ENCODE measurements at regions not wholly inside any gene's neighbourhood (a gene's known extent, or its start where the extent isn't known, plus 50 kb on each side); places are given as distances from the start of the nearest gene placed in this dataset.
"Not testable (repeated sequence)": the region's sequence is repeated elsewhere in the genome, so short reads cannot be mapped to it uniquely, and the experiment has no call there.

DNA sequence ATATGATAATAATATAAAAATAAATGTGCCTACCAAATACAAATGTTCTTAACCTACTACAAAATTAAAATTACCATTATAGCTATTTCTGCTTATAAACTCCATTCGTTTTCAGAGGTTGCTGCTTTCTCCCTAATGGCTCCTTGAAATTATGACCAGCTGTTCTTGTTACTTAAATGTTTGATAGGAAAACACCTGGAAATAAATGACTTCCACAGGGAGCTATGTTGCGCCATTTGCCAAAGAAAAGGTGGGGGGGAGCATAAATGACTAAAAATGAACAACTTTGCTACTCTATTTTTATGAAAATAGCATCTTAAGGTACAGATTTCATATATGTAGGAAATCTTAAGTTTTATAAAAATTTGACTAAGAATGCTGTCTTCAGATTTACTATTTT is 157.5 kb upstream of the MON1B start:
- Mint-ChIP-seq H3K4me1 (no peaks in the 10 kb centered on the region), H3K36me3 (no peaks in the 10 kb centered on the region), H3K27me3 (peaks cover 0 to 11% (median 0%) of the 10 kb centered on the region in 3 donors), H3K9me3 (peaks cover 0 to 8% (median 2%) of the 10 kb centered on the region in 7 donors), H3K27ac (no peak overlapping the region), H3K4me3 (no peak overlapping the region)
- ATAC-seq (ENCODE audit: low read depth in 2 of 2): no peak
- no peak for DNase-seq

DNA sequence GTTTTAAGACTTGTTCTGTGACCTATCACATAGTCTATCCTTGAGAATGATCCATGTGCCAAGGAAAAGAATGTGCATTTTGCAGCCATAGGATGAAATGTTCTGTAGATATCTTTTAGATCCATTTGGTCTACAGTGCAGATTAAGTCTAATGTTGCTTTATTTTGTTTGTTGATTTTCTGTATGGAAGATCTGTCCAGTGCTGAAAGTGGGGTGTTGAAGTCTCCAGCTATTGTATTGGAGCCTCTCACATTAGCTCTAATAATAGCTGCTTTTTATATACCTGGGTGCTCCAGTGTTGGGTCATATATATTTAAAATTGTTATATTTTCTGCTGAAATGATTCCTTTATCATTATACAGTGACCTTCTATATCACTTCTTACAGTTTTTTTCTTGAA is 155.6 kb upstream of the MON1B start:
- H3K4me3 Mint-ChIP-seq: no peak overlapping the region
- H3K4me1 Mint-ChIP-seq: no peaks in the 10 kb centered on the region
- H3K27ac Mint-ChIP-seq: no peak overlapping the region
- H3K9me3 Mint-ChIP-seq: peaks cover 0 to 8% (median 2%) of the 10 kb centered on the region in 7 donors
- ATAC-seq (ENCODE audit: low read depth in 2 of 2) (no peak), DNase-seq (no peak)
- no peaks in the 10 kb centered on the region for H3K36me3 Mint-ChIP-seq
- peaks cover 0 to 6% (median 0%) of the 10 kb centered on the region in 3 donors for H3K27me3 Mint-ChIP-seq

DNA sequence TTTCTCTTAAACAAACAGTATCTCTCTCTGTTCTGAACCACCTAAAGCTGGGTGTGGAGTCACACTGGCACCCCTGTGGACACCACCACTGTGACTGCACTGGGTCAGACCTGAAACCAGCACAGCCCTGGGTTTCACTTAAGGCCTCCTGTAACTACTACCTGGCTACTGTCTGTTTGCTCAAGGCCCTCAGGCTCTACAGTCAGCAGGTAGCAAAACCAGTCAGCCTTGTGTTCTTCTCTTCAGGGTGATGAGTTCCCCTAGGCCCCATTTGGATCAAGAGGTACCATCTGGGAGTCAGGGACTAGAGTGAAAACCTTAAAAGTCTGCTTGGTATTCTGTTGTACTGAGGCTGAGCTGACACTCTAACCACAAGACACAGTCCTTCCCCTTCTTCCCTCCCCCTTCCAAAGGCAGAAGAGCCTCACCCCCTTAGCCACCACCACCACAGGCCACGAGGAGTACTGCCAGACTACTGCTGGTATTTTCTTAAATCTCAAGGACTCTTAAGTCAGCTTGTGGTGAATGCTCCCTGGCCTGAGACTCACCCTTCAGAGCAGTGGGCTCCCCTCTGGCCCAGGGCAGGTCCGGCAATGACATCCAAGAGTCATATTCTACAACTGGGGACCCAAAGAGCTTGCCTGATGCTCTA is 153.2 kb upstream of the MON1B start:
- Mint-ChIP-seq H3K27ac (no peak overlapping the region), H3K27me3 (peaks cover 0 to 4% (median 0%) of the 10 kb centered on the region in 3 donors), H3K4me1 (no peaks in the 10 kb centered on the region), H3K9me3 (peaks cover 0 to 8% (median 0%) of the 10 kb centered on the region in 7 donors), H3K36me3 (no peaks in the 10 kb centered on the region), H3K4me3 (no peak overlapping the region)
- no peak for ATAC-seq (ENCODE audit: low read depth in 2 of 2)
- DNase-seq: no peak

DNA sequence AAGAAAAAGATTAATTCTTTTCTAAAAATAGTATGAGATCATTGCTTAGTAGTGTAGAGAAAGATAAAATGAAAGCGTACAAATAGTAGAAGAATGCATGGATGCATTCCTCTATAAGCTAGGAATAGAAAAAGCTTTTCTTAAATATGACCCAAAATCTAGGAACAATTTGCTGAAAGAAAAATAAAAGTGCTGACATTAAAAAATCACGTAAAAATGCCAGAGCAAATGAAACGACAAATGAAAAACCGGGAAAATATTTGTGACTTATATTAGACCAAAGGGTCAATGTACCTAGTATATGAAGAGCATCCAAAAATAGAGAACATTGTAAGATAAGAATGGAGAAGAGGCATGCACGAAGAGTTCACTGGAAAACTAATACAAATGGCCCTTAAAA is 149.5 kb upstream of the MON1B start:
- Mint-ChIP-seq H3K9me3 (peaks cover 0 to 6% (median 0%) of the 10 kb centered on the region in 7 donors), H3K4me3 (no peak overlapping the region), H3K27me3 (peaks cover 0 to 14% (median 10%) of the 10 kb centered on the region in 3 donors), H3K4me1 (no peaks in the 10 kb centered on the region), H3K27ac (no peak overlapping the region), H3K36me3 (no peaks in the 10 kb centered on the region)
- ATAC-seq (ENCODE audit: low read depth in 2 of 2) (no peak), DNase-seq (no peak)

DNA sequence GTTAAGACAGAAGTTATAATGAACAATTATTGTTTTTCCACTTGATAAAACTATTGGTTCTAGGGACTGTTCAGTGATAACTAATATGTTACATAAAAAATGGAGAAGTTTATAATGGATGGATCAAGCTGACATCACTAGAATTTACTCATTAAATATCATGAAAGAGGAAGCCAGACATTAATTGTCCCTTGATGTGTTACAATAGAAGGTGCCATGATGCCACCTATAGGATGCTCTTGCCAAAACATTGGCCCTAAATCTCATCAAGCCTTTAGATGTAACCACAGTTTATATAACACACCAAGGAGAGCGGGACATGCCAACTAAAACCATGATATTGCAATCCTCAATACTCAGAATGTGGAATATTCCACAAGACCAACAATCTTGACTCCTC is 147.9 kb upstream of the MON1B start:
- DNase-seq (no peak), ATAC-seq (ENCODE audit: low read depth in 2 of 2) (no peak)
- Mint-ChIP-seq H3K4me1 (no peaks in the 10 kb centered on the region), H3K27ac (no peak overlapping the region), H3K4me3 (no peak overlapping the region), H3K9me3 (peaks cover 0 to 4% (median 0%) of the 10 kb centered on the region in 7 donors), H3K36me3 (no peaks in the 10 kb centered on the region), H3K27me3 (peaks cover 9 to 14% (median 10%) of the 10 kb centered on the region in 3 donors)

DNA sequence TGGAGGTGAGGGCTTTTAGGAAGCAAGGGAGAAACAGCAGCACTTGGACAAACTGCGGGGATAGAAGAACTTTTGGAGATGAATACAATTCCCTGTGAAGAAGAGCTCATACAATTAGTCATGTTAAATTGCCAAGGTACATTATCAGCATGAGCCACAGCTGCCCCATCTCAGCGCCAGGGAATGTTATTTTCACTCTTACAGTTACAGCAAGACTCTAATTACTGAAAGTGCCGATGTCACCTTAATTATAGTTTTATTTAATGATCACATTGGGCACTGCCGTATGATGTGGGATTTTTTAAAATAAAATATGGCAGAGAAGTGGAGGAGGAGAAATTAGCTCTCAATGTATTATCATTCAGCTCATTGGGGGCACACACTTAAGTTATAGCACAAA is 144.8 kb upstream of the MON1B start:
- Mint-ChIP-seq H3K9me3 (peaks cover 0 to 4% (median 0%) of the 10 kb centered on the region in 7 donors), H3K27ac (peak overlapping the region in 1 of 6 donors; percentile 7), H3K4me1 (no peaks in the 10 kb centered on the region), H3K4me3 (no peak overlapping the region), H3K27me3 (peaks cover 6 to 14% (median 9%) of the 10 kb centered on the region in 3 donors), H3K36me3 (no peaks in the 10 kb centered on the region)
- no peak for ATAC-seq (ENCODE audit: low read depth in 2 of 2)
- no peak for DNase-seq

DNA sequence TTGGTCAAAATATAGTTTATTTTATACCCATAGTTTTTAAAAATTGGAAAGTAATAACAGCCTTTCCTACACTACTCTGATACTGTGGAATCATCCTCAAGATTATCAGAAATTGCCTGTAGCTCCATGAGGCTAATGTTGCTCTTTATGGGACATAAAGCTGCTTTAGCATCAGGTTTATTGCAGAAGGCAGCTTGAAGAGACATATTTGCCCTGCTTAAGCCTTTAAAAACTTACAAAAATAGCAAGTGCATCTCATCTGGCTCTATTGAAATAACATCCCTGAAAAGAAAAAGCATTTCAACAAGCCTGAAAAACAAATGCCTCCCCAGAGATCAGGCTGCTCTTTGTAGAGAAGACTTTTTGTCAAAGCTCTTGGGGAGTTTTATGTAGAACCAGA is 142.9 kb upstream of the MON1B start:
- no peaks in the 10 kb centered on the region for H3K36me3 Mint-ChIP-seq

DNA sequence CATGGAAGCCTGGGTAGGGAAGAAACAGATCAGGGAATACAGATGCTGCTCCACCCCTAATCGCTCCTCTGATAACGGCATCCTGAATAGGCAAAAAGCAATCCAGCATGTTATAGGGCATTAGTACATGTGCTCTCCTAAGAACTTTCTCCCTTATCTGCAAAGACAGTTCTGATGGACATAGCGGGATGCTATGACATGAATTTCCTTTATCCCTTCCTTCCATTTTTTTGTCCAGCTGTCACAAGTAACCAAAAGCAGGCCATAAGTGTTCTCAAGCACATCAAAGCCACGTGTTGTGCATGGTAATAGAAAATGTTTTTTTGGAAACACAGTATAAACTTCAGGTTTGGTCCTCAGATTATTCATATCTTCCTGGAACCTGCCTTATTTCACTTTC is 141.4 kb upstream of the MON1B start:
- Mint-ChIP-seq H3K36me3 (peaks cover 0 to 4% of the 10 kb centered on the region in 2 donors), H3K27me3 (peaks cover 6 to 14% (median 9%) of the 10 kb centered on the region in 3 donors)

More for the DNA sequence above, 142.9 kb upstream of the MON1B start:
- peaks cover 0 to 4% (median 0%) of the 10 kb centered on the region in 7 donors for H3K9me3 Mint-ChIP-seq
- no peak overlapping the region for H3K27ac Mint-ChIP-seq
- peaks cover 6 to 14% (median 9%) of the 10 kb centered on the region in 3 donors for H3K27me3 Mint-ChIP-seq
- ATAC-seq (ENCODE audit: low read depth in 2 of 2): no peak
- no peak for DNase-seq
- no peak overlapping the region for H3K4me3 Mint-ChIP-seq
- no peaks in the 10 kb centered on the region for H3K4me1 Mint-ChIP-seq

DNA sequence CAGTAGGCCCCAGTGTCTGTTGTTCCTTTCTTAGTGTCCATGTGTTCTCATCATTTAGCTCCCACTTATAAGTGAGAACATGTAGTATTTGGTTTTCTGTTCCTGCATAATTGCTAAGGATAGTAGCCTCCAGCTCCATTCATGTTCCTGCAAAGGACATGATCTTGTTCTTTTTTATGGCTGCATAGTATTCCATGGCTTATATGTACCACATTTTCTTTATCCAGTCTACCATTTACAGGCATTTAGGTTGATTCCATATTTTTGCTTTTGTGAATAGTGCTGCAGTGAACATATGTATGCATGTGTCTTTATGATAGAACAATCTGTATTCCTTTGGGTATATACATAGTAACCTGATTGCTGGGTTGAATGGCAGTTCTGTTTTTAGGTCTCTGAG is 134.4 kb upstream of the MON1B start:
- H3K9me3 Mint-ChIP-seq: peaks cover 0 to 28% (median 7%) of the 10 kb centered on the region in 7 donors
- H3K36me3 Mint-ChIP-seq; H3K4me1 Mint-ChIP-seq; H3K27ac Mint-ChIP-seq; H3K4me3 Mint-ChIP-seq; H3K27me3 Mint-ChIP-seq; DNase-seq; ATAC-seq (ENCODE audit: low read depth in 2 of 2): not testable (repeated sequence)

More for the DNA sequence above, 141.4 kb upstream of the MON1B start:
- H3K4me3 Mint-ChIP-seq: no peak overlapping the region
- ATAC-seq (ENCODE audit: low read depth in 2 of 2) (no peak), DNase-seq (no peak)
- no peaks in the 10 kb centered on the region for H3K4me1 Mint-ChIP-seq
- peaks cover 0 to 8% (median 1%) of the 10 kb centered on the region in 7 donors for H3K9me3 Mint-ChIP-seq
- no peak overlapping the region for H3K27ac Mint-ChIP-seq

DNA sequence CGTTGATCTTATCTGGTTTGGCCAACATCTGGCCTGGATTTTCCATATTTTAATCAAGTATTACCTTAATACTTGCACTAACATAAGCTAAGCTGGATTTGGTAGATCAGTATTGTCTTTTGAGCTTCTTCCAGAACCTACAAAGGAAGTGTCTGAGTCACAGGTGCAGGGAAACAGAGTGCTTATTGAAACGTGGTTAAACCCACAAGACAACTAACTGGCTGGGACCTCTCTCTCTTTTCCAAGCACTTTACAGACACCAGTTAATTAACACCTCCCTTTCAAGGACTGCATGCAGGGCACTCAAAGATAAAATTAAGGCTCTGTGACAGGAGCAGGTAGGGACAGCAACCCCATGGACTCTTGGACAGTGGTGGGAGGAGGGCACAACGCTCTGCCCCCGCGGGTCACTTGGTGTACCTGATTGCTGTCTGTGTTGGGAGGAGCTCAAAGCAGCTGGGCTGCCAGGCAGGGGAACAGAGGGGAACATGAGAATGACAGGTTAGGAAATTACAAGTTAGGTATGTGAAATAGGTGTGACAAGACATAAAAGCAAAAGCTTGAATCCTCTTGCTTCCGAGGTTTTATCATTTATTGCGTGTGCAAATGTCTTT is 133.7 kb upstream of the MON1B start:
- DNase-seq: no peak
- no peak overlapping the region for H3K4me3 Mint-ChIP-seq
- peaks cover 0 to 9% of the 10 kb centered on the region in 2 donors for H3K36me3 Mint-ChIP-seq
- H3K27ac Mint-ChIP-seq: no peak overlapping the region
- peaks cover 0 to 28% (median 7%) of the 10 kb centered on the region in 7 donors for H3K9me3 Mint-ChIP-seq
- H3K27me3 Mint-ChIP-seq: peaks cover 0 to 9% (median 7%) of the 10 kb centered on the region in 3 donors
- no peaks in the 10 kb centered on the region for H3K4me1 Mint-ChIP-seq
- no peak for ATAC-seq (ENCODE audit: low read depth in 2 of 2)

DNA sequence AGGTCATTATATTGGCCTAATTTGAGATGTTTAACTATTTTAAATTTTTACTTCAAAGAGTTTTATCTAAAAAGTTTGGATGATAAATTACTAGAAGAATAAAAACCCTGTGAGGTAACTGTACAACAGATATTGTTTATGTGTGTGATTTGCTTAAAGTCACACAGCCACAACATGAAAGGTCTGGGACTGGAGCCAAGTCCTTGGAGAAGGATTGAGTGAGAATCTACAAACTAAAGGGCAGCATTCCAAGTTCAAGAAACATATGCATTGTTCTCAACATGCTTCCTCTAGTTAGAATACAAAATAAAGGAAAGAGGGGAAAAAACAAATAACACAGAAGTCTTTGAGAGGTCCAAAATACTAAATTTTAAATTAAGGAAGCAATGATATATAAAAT is 131.5 kb upstream of the MON1B start:
- H3K27ac Mint-ChIP-seq: no peak overlapping the region
- no peak for DNase-seq
- H3K4me1 Mint-ChIP-seq: no peaks in the 10 kb centered on the region
- peaks cover 0 to 25% (median 7%) of the 10 kb centered on the region in 7 donors for H3K9me3 Mint-ChIP-seq
- H3K4me3 Mint-ChIP-seq: no peak overlapping the region
- peaks cover 0 to 6% of the 10 kb centered on the region in 2 donors for H3K36me3 Mint-ChIP-seq
- H3K27me3 Mint-ChIP-seq: peaks cover 11 to 18% (median 15%) of the 10 kb centered on the region in 3 donors
- ATAC-seq (ENCODE audit: low read depth in 2 of 2): no peak

DNA sequence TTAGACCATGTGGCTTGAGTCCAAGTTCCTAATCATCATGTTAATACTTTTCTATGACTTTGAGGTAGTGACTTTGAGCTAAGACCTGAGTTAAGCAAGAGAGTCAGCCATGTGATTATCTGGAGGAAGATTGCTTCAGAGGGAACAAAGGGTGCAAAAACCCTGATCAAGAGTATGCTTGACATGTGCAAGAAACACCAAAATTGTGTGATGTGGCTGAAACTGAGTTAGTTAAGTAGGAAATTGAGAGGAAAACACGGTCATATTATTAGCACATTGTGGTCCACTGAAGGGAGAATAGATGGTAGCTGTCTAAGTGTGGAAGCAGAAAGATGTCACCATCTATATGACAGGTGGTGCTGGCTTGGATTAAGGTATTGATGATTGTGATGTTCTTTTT is 130.4 kb upstream of the MON1B start:
- peaks cover 0 to 16% (median 2%) of the 10 kb centered on the region in 7 donors for H3K9me3 Mint-ChIP-seq
- no peak overlapping the region for H3K27ac Mint-ChIP-seq
- H3K27me3 Mint-ChIP-seq: peaks cover 11 to 18% (median 15%) of the 10 kb centered on the region in 3 donors
- no peak for ATAC-seq (ENCODE audit: low read depth in 2 of 2)
- DNase-seq: no peak
- no peaks in the 10 kb centered on the region for H3K36me3 Mint-ChIP-seq
- H3K4me3 Mint-ChIP-seq: no peak overlapping the region
- no peaks in the 10 kb centered on the region for H3K4me1 Mint-ChIP-seq

DNA sequence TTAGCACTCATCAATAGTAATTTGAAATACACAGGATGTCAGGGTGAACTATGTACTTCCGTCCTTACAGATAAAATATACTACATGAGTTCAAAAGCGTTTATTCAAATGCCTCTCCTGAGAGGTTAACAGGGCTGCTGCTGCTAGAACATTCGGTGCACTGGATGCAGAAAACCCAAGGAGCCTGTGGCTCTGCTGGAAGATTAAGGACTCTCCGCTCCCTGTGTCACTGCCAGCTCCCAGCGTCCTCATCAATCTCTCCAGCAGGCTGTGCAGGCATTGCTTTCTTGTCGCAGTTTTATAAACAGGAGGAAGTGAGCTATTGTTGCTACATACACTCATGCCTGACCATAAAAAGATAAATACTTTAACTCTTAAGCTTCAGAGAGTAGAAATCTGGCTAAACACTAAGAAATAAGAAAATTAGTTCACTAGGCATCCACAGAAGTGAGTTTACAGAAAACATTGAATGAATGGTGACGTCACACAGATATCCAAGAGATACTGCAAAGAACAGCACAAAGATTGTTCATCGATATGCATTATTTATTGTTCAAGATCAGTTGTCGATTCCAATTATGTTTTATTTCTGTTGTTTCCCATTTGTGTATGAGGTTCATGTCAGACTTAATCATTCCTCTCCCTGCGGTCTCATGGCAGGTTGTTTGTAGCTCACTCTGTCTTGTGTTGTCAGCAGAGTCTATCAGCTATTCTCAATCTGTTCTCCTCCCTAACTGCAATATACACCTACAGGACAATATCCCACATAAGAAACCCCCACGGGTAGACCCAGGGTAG is 127.9 kb upstream of the MON1B start:
- DNase-seq: no peak
- no peak for ATAC-seq (ENCODE audit: low read depth in 2 of 2)
- Mint-ChIP-seq H3K4me3 (no peak overlapping the region), H3K27ac (no peak overlapping the region), H3K36me3 (no peaks in the 10 kb centered on the region), H3K27me3 (peaks cover 11 to 24% (median 15%) of the 10 kb centered on the region in 3 donors), H3K9me3 (peaks cover 0 to 7% (median 0%) of the 10 kb centered on the region in 7 donors), H3K4me1 (peaks cover 0 to 2% (median 0%) of the 10 kb centered on the region in 3 donors)
